WTC11 (cell line): ENCODE measurements at regions not wholly inside any gene's neighbourhood (a gene's known extent, or its start where the extent isn't known, plus 50 kb on each side); places are given as distances from the start of the nearest gene placed in this dataset.

Experiments used
- ATAC-seq: fragments of 200-7000 bp; cut with Tn5 transposase; 2 replicates; pipeline ENCODE4 v1.10.0; 2021; ENCODE audit warnings: mild to moderate bottlenecking, moderate library complexity
- CTCF ChIA-PET: fragments of 300-600 bp; sonication (Branson Sonifier 250); formaldehyde crosslinking; loops from one replicate; lab custom pipeline; 2021; ENCODE audit warnings: antibody characterized with exemption; lab: Charles Lee
- POLR2A ChIA-PET: fragments of 350-600 bp; sonication (Branson Sonifier 250); formaldehyde crosslinking; loops from one replicate; lab custom pipeline; 2021; ENCODE audit warnings: antibody characterized with exemption; lab: Charles Lee
- DNase-seq: peaks from one replicate; pipeline ENCODE4 v3.0.0; 2021; ENCODE audit warnings: low spot score
- H3K27ac Mint-ChIP-seq: 2 replicates; pipeline ENCODE4 v1.8.0; 2021; ENCODE audit warnings: mixed read lengths
- H3K27me3 Mint-ChIP-seq: 2 replicates; pipeline ENCODE4 v1.8.0; 2021; ENCODE audit warnings: low read depth, mild to moderate bottlenecking, moderate library complexity, mixed read lengths
- H3K36me3 Mint-ChIP-seq: 2 replicates; pipeline ENCODE4 v1.8.0; 2021; ENCODE audit warnings: mixed read lengths
- H3K4me1 Mint-ChIP-seq: 2 replicates; pipeline ENCODE4 v1.8.0; 2022; ENCODE audit warnings: mixed read lengths
- H3K4me3 Mint-ChIP-seq: 2 replicates; pipeline ENCODE4 v1.8.0; 2021; ENCODE audit warnings: mild to moderate bottlenecking, moderate library complexity, mixed read lengths
- H3K9me3 Mint-ChIP-seq: 2 replicates; pipeline ENCODE4 v1.8.0; 2021; ENCODE audit warnings: mixed read lengths
- CBFB ChIP-seq: sonication (generic); formaldehyde crosslinking; IDR thresholded peaks from 2 replicates; pipeline ENCODE4 v1.8.1; 2022; ENCODE audit warnings: mild to moderate bottlenecking, low read depth, missing genetic modification reagents
- CREM ChIP-seq: sonication (generic); formaldehyde crosslinking; IDR thresholded peaks from 2 replicates; pipeline ENCODE4 v1.8.1; 2022; ENCODE audit warnings: mild to moderate bottlenecking, missing genetic modification reagents, moderate library complexity
- E2F4 ChIP-seq: sonication (generic); formaldehyde crosslinking; IDR thresholded peaks from 2 replicates; pipeline ENCODE4 v1.8.1; 2022; ENCODE audit warnings: low read depth, mild to moderate bottlenecking, moderate library complexity, missing genetic modification reagents, borderline replicate concordance
- ELF4 ChIP-seq: sonication (generic); formaldehyde crosslinking; IDR thresholded peaks from 2 replicates; pipeline ENCODE4 v1.8.1; 2022; ENCODE audit warnings: low read depth, mild to moderate bottlenecking, moderate library complexity, missing genetic modification reagents
- EMX1 ChIP-seq: fragments of 250-450 bp; sonication (Bioruptor Pico); IDR thresholded peaks from 2 replicates; pipeline ENCODE4 v1.8.0; 2021; ENCODE audit warnings: mild to moderate bottlenecking
- GRHL2 ChIP-seq: fragments of 250-450 bp; sonication (Bioruptor Pico); IDR thresholded peaks from 2 replicates; pipeline ENCODE4 v1.8.0; 2022; ENCODE audit warnings: mild to moderate bottlenecking, moderate library complexity; ENCODE audit not compliant: insufficient replicate concordance, severe bottlenecking
- JAZF1 ChIP-seq: fragments of 250-450 bp; sonication (Bioruptor Pico); IDR thresholded peaks from 2 replicates; pipeline ENCODE4 v1.9.0; 2021; ENCODE audit warnings: moderate library complexity, mild to moderate bottlenecking, inconsistent platforms
- KAT7 ChIP-seq: sonication (generic); formaldehyde crosslinking; IDR thresholded peaks from 2 replicates; pipeline ENCODE4 v1.8.1; 2023; ENCODE audit warnings: missing genetic modification reagents, mild to moderate bottlenecking, borderline replicate concordance
- MXD4 ChIP-seq: fragments of 250-450 bp; sonication (Bioruptor Pico); IDR thresholded peaks from 2 replicates; pipeline ENCODE4 v1.8.0; 2021; ENCODE audit warnings: mild to moderate bottlenecking, moderate library complexity, borderline replicate concordance
- MYBL2 ChIP-seq: sonication (generic); formaldehyde crosslinking; IDR thresholded peaks from 2 replicates; pipeline ENCODE4 v1.8.1; 2023; ENCODE audit warnings: mild to moderate bottlenecking, moderate library complexity, missing genetic modification reagents
- NFE2L1 ChIP-seq: sonication (generic); formaldehyde crosslinking; IDR thresholded peaks from 2 replicates; pipeline ENCODE4 v1.8.1; 2023; ENCODE audit warnings: missing genetic modification reagents
- NFYB ChIP-seq: sonication (generic); formaldehyde crosslinking; conservative IDR thresholded peaks from 2 replicates; pipeline ENCODE4 v1.8.0; 2022; ENCODE audit warnings: low read depth, missing genetic modification reagents
- NR3C1 ChIP-seq: sonication (generic); formaldehyde crosslinking; conservative IDR thresholded peaks from 2 replicates; pipeline ENCODE4 v1.8.1; 2023; ENCODE audit warnings: low read depth, mild to moderate bottlenecking, missing genetic modification reagents
- PREB ChIP-seq: sonication (generic); formaldehyde crosslinking; IDR thresholded peaks from 2 replicates; pipeline ENCODE4 v1.8.1; 2022; ENCODE audit warnings: mild to moderate bottlenecking, missing genetic modification reagents, moderate library complexity, borderline replicate concordance
- RORB ChIP-seq: fragments of 250-450 bp; sonication (Bioruptor Pico); IDR thresholded peaks from 2 replicates; pipeline ENCODE4 v1.9.0; 2021; ENCODE audit warnings: mild to moderate bottlenecking
- TCF7 ChIP-seq: sonication (generic); formaldehyde crosslinking; IDR thresholded peaks from 2 replicates; pipeline ENCODE4 v1.8.0; 2022; ENCODE audit warnings: mild to moderate bottlenecking, low read depth, missing genetic modification reagents, moderate library complexity
- ZNF317 ChIP-seq: sonication (generic); formaldehyde crosslinking; IDR thresholded peaks from 2 replicates; pipeline ENCODE4 v1.8.1; 2023; ENCODE audit warnings: low read depth, mild to moderate bottlenecking, moderate library complexity, missing genetic modification reagents, borderline replicate concordance
- ZNF396 ChIP-seq: fragments of 250-450 bp; sonication (Bioruptor Pico); IDR thresholded peaks from 2 replicates; pipeline ENCODE4 v1.8.0; 2021; ENCODE audit warnings: mild to moderate bottlenecking, moderate library complexity, borderline replicate concordance
- ZNF423 ChIP-seq: fragments of 250-450 bp; sonication (Bioruptor Pico); IDR thresholded peaks from 2 replicates; pipeline ENCODE4 v2.1.2; 2022; ENCODE audit warnings: mild to moderate bottlenecking, moderate library complexity
- ZNF671 ChIP-seq: fragments of 250-450 bp; sonication (Bioruptor Pico); IDR thresholded peaks from 2 replicates; pipeline ENCODE4 v1.8.0; 2021; ENCODE audit warnings: mild to moderate bottlenecking
- TF ChIP-seq, protein P1 (sequence below): sonication (generic); formaldehyde crosslinking; IDR thresholded peaks from 2 replicates; pipeline ENCODE4 v1.8.0; 2023; ENCODE audit warnings: mild to moderate bottlenecking, missing genetic modification reagents
- TF ChIP-seq, protein P2 (sequence below): sonication (generic); formaldehyde crosslinking; IDR thresholded peaks from 2 replicates; pipeline ENCODE4 v1.8.0; 2023; ENCODE audit warnings: missing genetic modification reagents
- TF ChIP-seq, protein P3 (sequence below): fragments of 200-600 bp; IDR thresholded peaks from 2 replicates; pipeline ENCODE4 v1.8.0; 2022; ENCODE audit warnings: antibody characterized with exemption

DNA sequence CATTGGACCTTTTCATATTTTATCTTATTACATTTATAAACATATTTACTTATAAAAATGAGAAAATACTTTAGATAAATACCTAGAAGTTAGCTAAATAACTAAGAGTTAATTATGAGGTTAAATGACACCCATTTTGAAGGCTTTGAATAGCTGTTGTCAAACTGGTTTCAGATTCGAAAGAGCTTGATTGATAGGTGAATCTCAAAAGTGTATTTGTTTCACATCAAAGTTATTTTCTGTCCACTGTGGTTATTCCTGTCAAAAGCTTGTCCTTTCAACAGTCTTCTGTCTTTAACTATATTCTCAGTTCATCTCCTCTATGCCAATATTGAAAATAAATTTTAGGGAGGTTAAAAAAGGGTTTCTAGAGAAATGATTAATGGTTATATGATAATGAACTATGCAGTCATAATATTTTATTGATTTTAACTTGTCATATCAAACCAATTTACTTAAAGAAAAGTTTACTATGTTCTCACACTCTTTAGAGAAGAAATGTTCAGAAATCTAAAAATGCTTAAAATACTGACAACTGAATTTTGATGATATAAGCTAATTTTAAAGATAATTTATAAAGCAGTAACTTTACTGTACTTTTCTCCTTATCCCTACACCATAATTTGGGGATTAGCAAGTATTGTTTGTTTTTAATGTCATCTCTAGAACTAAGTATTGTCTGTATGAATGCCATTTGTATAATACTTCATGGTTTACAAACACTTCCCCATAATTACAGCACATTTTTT lies 72.0 kb upstream of the FOXP2 start (continued):
- TF ChIP-seq, protein P1, sequence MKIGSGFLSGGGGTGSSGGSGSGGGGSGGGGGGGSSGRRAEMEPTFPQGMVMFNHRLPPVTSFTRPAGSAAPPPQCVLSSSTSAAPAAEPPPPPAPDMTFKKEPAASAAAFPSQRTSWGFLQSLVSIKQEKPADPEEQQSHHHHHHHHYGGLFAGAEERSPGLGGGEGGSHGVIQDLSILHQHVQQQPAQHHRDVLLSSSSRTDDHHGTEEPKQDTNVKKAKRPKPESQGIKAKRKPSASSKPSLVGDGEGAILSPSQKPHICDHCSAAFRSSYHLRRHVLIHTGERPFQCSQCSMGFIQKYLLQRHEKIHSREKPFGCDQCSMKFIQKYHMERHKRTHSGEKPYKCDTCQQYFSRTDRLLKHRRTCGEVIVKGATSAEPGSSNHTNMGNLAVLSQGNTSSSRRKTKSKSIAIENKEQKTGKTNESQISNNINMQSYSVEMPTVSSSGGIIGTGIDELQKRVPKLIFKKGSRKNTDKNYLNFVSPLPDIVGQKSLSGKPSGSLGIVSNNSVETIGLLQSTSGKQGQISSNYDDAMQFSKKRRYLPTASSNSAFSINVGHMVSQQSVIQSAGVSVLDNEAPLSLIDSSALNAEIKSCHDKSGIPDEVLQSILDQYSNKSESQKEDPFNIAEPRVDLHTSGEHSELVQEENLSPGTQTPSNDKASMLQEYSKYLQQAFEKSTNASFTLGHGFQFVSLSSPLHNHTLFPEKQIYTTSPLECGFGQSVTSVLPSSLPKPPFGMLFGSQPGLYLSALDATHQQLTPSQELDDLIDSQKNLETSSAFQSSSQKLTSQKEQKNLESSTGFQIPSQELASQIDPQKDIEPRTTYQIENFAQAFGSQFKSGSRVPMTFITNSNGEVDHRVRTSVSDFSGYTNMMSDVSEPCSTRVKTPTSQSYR: no peak
- no peak for TF ChIP-seq E2F4 (CRISPR knock-in tag)
- no peak for TF ChIP-seq NFYB (CRISPR knock-in tag)
- TF ChIP-seq CREM (CRISPR knock-in tag): no peak
- no peak for TF ChIP-seq MXD4 (CRISPR knock-in tag)
- TF ChIP-seq, protein P2, sequence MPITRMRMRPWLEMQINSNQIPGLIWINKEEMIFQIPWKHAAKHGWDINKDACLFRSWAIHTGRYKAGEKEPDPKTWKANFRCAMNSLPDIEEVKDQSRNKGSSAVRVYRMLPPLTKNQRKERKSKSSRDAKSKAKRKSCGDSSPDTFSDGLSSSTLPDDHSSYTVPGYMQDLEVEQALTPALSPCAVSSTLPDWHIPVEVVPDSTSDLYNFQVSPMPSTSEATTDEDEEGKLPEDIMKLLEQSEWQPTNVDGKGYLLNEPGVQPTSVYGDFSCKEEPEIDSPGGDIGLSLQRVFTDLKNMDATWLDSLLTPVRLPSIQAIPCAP (CRISPR knock-in tag): no peak
- TF ChIP-seq, protein P3, sequence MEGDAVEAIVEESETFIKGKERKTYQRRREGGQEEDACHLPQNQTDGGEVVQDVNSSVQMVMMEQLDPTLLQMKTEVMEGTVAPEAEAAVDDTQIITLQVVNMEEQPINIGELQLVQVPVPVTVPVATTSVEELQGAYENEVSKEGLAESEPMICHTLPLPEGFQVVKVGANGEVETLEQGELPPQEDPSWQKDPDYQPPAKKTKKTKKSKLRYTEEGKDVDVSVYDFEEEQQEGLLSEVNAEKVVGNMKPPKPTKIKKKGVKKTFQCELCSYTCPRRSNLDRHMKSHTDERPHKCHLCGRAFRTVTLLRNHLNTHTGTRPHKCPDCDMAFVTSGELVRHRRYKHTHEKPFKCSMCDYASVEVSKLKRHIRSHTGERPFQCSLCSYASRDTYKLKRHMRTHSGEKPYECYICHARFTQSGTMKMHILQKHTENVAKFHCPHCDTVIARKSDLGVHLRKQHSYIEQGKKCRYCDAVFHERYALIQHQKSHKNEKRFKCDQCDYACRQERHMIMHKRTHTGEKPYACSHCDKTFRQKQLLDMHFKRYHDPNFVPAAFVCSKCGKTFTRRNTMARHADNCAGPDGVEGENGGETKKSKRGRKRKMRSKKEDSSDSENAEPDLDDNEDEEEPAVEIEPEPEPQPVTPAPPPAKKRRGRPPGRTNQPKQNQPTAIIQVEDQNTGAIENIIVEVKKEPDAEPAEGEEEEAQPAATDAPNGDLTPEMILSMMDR: no peak
- TF ChIP-seq CBFB (CRISPR knock-in tag): no peak
- TF ChIP-seq TCF7 (CRISPR knock-in tag): no peak
- no peak for TF ChIP-seq ZNF423
- TF ChIP-seq NFE2L1: no peak
- no peak for TF ChIP-seq PREB (CRISPR knock-in tag)
- TF ChIP-seq EMX1 (CRISPR knock-in tag): no peak
- no peak for TF ChIP-seq MYBL2
- TF ChIP-seq, all 79 proteins: peak for 0

- no peak overlapping the region for H3K27ac Mint-ChIP-seq
- H3K9me3 Mint-ChIP-seq: no peaks in the 10 kb centered on the region
- DNase-seq (no peak), ATAC-seq (no peak)
- no peaks in the 10 kb centered on the region for H3K36me3 Mint-ChIP-seq
- H3K4me1 Mint-ChIP-seq: peaks cover 6% of the 10 kb centered on the region; the same call in 1 of the 2 replicates
- TF ChIP-seq RORB: no peak
- TF ChIP-seq ZNF317 (CRISPR knock-in tag): no peak
- no peak for TF ChIP-seq ZNF671 (CRISPR knock-in tag)
- TF ChIP-seq GRHL2 (CRISPR knock-in tag): no peak
- TF ChIP-seq, protein P3: no peak
- no peak for TF ChIP-seq JAZF1 (CRISPR knock-in tag)
- TF ChIP-seq NR3C1 (CRISPR knock-in tag): no peak
- no peak for TF ChIP-seq KAT7
- TF ChIP-seq TCF7 (CRISPR knock-in tag): no peak
- no peak for TF ChIP-seq ZNF396 (CRISPR knock-in tag)
- TF ChIP-seq ELF4 (CRISPR knock-in tag): no peak
- H3K4me3 Mint-ChIP-seq: no peak overlapping the region
- no peaks in the 10 kb centered on the region for H3K27me3 Mint-ChIP-seq
- ChIA-PET CTCF (no interaction called here), POLR2A (no interaction called here)
Observed at GRCh38 chr7:114341648-114342047, 73.0 kb upstream of the FOXP2 start.
